A549 (cell line): ENCODE measurements at regions not wholly inside any gene's neighbourhood (a gene's known extent, or its start where the extent isn't known, plus 50 kb on each side); places are given as distances from the start of the nearest gene placed in this dataset.

Source experiments
- ATAC-seq, 2 experiments: fragments of 200-7000 bp in 1 of 2; fragments of >200 bp in 1 of 2; cut with Nextera tagmentation in 1 of 2; cut with Tn5 transposase in 1 of 2; 3 replicates each; pipeline versions ENCODE4 v1.8.0 to v1.9.1; 2018 to 2020; ENCODE audit warnings: mild to moderate bottlenecking in 1 of 2, moderate library complexity in 1 of 2
- CTCF ChIA-PET: fragments of 300-600 bp; sonication (Branson Sonifier 250); formaldehyde crosslinking; extraction: SDS; loops from one replicate; lab custom pipeline; 2021; ENCODE audit warnings: antibody characterized with exemption, inconsistent platforms; lab: Yijun Ruan, JAX
- POLR2A ChIA-PET: fragments of 350-600 bp; formaldehyde crosslinking; extraction: SDS; loops from one replicate; lab custom pipeline; 2021; ENCODE audit warnings: antibody characterized with exemption, inconsistent platforms; lab: Yijun Ruan, JAX
- DNase-seq, 2 experiments: peaks; one replicate each; pipeline versions ENCODE4 v3.0.0 to v3.0.0-alpha.2; 2011 to 2016; ENCODE audit warnings: low read depth in 1 of 2, low spot score in 1 of 2
- FAIRE-seq: peaks from 2 replicates; lab custom pipeline; 2011; peaks lifted over from hg19 to GRCh38; lab: Jason Lieb, UNC
- H3K27ac ChIP-seq, 2 experiments: fragments of >200 bp; sonication (Bioruptor Twin); formaldehyde crosslinking; 3 replicates each; pipeline ENCODE4 v1.5.1; 2016 to 2017
- H3K4me1 ChIP-seq: fragments of >200 bp; sonication (Bioruptor Twin); formaldehyde crosslinking; 3 replicates; pipeline ENCODE4 v1.6.1; 2016
- H3K4me2 ChIP-seq: fragments of >200 bp; sonication (Bioruptor Twin); formaldehyde crosslinking; 3 replicates; pipeline ENCODE4 v1.6.1; 2016
- H3K4me3 ChIP-seq: fragments of >200 bp; sonication (Bioruptor Twin); formaldehyde crosslinking; 3 replicates; pipeline ENCODE4 v1.5.1; 2016
- H3K9me3 ChIP-seq: fragments of >200 bp; sonication (Bioruptor Twin); formaldehyde crosslinking; 3 replicates; pipeline ENCODE4 v1.6.1; 2016
- BCL3 ChIP-seq: fragments of >200 bp; sonication (Bioruptor Twin); formaldehyde crosslinking; IDR thresholded peaks from 3 replicates; pipeline ENCODE4 v1.6.1; 2016
- BHLHE40 ChIP-seq: IDR thresholded peaks from 2 replicates; pipeline ENCODE4 v1.6.1; 2012; ENCODE audit warnings: low read depth, low read length, inconsistent platforms
- CBX2 ChIP-seq: fragments of 200-600 bp; sonication (generic); IDR thresholded peaks from 2 replicates; pipeline ENCODE4 v1.6.1; 2016; ENCODE audit warnings: low read depth, mild to moderate bottlenecking, borderline replicate concordance
- CBX8 ChIP-seq: fragments of 200-600 bp; sonication (generic); IDR thresholded peaks from 2 replicates; pipeline ENCODE4 v1.6.1; 2016
- CEBPB ChIP-seq, 2 experiments: fragments of >200 bp in 1 of 2; sonication (Bioruptor Twin) in 1 of 2; formaldehyde crosslinking in 1 of 2; IDR thresholded peaks; 2 replicates each; pipeline ENCODE4 v1.6.1; 2012 to 2016
- CHD2 ChIP-seq: fragments of 150-350 bp; IDR thresholded peaks from 2 replicates; pipeline ENCODE4 v1.6.1; 2014; ENCODE audit warnings: low read length; ENCODE audit not compliant: partially characterized antibody
- EHF ChIP-seq: fragments of 250-450 bp; sonication (Bioruptor Pico); IDR thresholded peaks from 2 replicates; pipeline ENCODE4 v1.5.0; 2020; ENCODE audit warnings: mild to moderate bottlenecking
- FOSL2 ChIP-seq, 2 experiments: fragments of 450-650 bp in 1 of 2; fragments of >200 bp in 1 of 2; sonication (Bioruptor Twin) in 1 of 2; formaldehyde crosslinking; IDR thresholded peaks; 2 replicates each; pipeline versions ENCODE4 v1.5.0 to v1.6.1; 2016 to 2020; ENCODE audit warnings: mild to moderate bottlenecking in 1 of 2, moderate library complexity in 1 of 2
- GATA3 ChIP-seq: IDR thresholded peaks from 2 replicates; pipeline ENCODE4 v1.6.1; 2012; ENCODE audit warnings: borderline replicate concordance
- HOXA7 ChIP-seq: fragments of 250-450 bp; sonication (Bioruptor Pico); IDR thresholded peaks from 2 replicates; pipeline ENCODE4 v1.5.0; 2020; ENCODE audit warnings: mild to moderate bottlenecking, moderate library complexity
- HOXB5 ChIP-seq: fragments of 250-450 bp; sonication (Bioruptor Pico); IDR thresholded peaks from 2 replicates; pipeline ENCODE4 v1.5.0; 2020; ENCODE audit warnings: mild to moderate bottlenecking, moderate library complexity
- JUN ChIP-seq, 2 experiments: fragments of >200 bp; sonication (Bioruptor Twin); formaldehyde crosslinking; IDR thresholded peaks; 2 replicates in 1 of 2; 3 replicates in 1 of 2; pipeline ENCODE4 v1.6.1; 2016 to 2017
- KDM5A ChIP-seq: fragments of 200-600 bp; sonication (generic); IDR thresholded peaks from 2 replicates; pipeline ENCODE4 v1.6.1; 2016; ENCODE audit warnings: antibody characterized with exemption, mild to moderate bottlenecking
- MAFK ChIP-seq: fragments of 450-650 bp; IDR thresholded peaks from 2 replicates; pipeline ENCODE4 v1.6.1; 2014; ENCODE audit not compliant: partially characterized antibody
- MYC ChIP-seq: IDR thresholded peaks from 2 replicates; pipeline ENCODE4 v1.6.1; 2012; ENCODE audit warnings: mild to moderate bottlenecking, inconsistent platforms, low read length, improper control_type of control experiment, borderline replicate concordance
- NFE2L2 ChIP-seq: fragments of 150-350 bp; conservative IDR thresholded peaks from 2 replicates; pipeline ENCODE4 v1.6.1; 2014; ENCODE audit warnings: low read length
- NPAS2 ChIP-seq: fragments of 250-450 bp; sonication (Bioruptor Pico); IDR thresholded peaks from 2 replicates; pipeline ENCODE4 v1.8.0; 2022; ENCODE audit warnings: mild to moderate bottlenecking, moderate library complexity, borderline replicate concordance
- PHF8 ChIP-seq: fragments of 200-600 bp; sonication (generic); IDR thresholded peaks from 2 replicates; pipeline ENCODE4 v1.6.1; 2016; ENCODE audit warnings: low read depth, mild to moderate bottlenecking, antibody characterized with exemption, moderate library complexity, borderline replicate concordance
- RCOR1 ChIP-seq: fragments of 150-350 bp; IDR thresholded peaks from 2 replicates; pipeline ENCODE4 v1.6.1; 2014; ENCODE audit warnings: antibody characterized with exemption, low read length, low read depth
- TFCP2L1 ChIP-seq: fragments of 250-450 bp; sonication (Bioruptor Pico); IDR thresholded peaks from 2 replicates; pipeline ENCODE4 v1.5.0; 2021; ENCODE audit warnings: mild to moderate bottlenecking
- TP53 ChIP-seq: fragments of 250-450 bp; sonication (Bioruptor Pico); IDR thresholded peaks from 2 replicates; pipeline ENCODE4 v1.5.0; 2021; ENCODE audit warnings: mild to moderate bottlenecking, moderate library complexity
- USF2 ChIP-seq: fragments of 450-650 bp; IDR thresholded peaks from 2 replicates; pipeline ENCODE4 v1.6.1; 2014; ENCODE audit warnings: antibody characterized with exemption
- ZNF302 ChIP-seq: fragments of 250-450 bp; sonication (Bioruptor Pico); IDR thresholded peaks from 2 replicates; pipeline ENCODE4 v1.9.0; 2021; ENCODE audit warnings: inconsistent platforms, mild to moderate bottlenecking, moderate library complexity
- WGBS: methylation state at CpG from one replicate; pipeline ENCODE4 v1.1.6; 2017; ENCODE audit errors: missing lambda C conversion rate; 5-methylcytosine and 5-hydroxymethylcytosine counted together

GRCh38 chr16:79972053-79972704 lies 371.6 kb upstream of the MAF start:
- H3K4me3 ChIP-seq = no peak overlapping the region
- TF ChIP-seq GATA3 (no peak), MAFK (peak; percentile 97)
- CTCF ChIA-PET = interaction anchor here (1.5 kb wide), 1 partner anchor 25 kb away, joined by 5 read pairs; no protein-coding TSS in a partner anchor
- peaks cover 6% of the 10 kb centered on the region; the same call in 1 of the 3 replicates for H3K4me1 ChIP-seq
- H3K9me3 ChIP-seq = no peaks in the 10 kb centered on the region
- H3K27ac ChIP-seq = peak overlapping the region in 1 of 2 experiments; percentile 53; a peak in 3 of 6 replicates
- no peak overlapping the region for H3K4me2 ChIP-seq
- FAIRE-seq (no peak), DNase-seq (peak in 1 of 2 experiments; percentile 29), ATAC-seq (no peak)
- POLR2A ChIA-PET = no interaction called here
- WGBS = 73% methylated on average over 4 of the region's 4 CpGs

GRCh38 chr16:79971237-79971572 lies 370.7 kb upstream of the MAF start:
- Histone ChIP-seq H3K9me3 (no peaks in the 10 kb centered on the region), H3K4me1 (peaks cover 6% of the 10 kb centered on the region; the same call in 1 of the 3 replicates), H3K4me3 (no peak overlapping the region), H3K4me2 (no peak overlapping the region), H3K27ac (peak overlapping the region; percentile 45 to 53)
- FAIRE-seq (no peak), DNase-seq (no peak), ATAC-seq (no peak)
- TF ChIP-seq NFE2L2 (no peak), PHF8 (no peak), CHD2 (no peak), BCL3 (no peak), BHLHE40 (no peak), KDM5A (no peak), MYC (no peak), TP53 (CRISPR knock-in tag) (no peak), MAFK (no peak), ZNF302 (CRISPR knock-in tag) (no peak), HOXB5 (no peak), JUN (IDR thresholded peaks at IDR 0.05) (no peak), USF2 (no peak), NPAS2 (CRISPR knock-in tag) (no peak), CBX8 (no peak), RCOR1 (no peak), GATA3 (no peak), CBX2 (no peak), HOXA7 (CRISPR knock-in tag) (no peak), EHF (CRISPR knock-in tag) (no peak)
- POLR2A ChIA-PET = no interaction called here
- CTCF ChIA-PET = interaction anchor here (1.5 to 1.8 kb wide), 2 partner anchors 9 to 26 kb away, joined by 4 to 5 read pairs; no protein-coding TSS in a partner anchor

GRCh38 chr16:79970551-79971236 lies 370.2 kb upstream of the MAF start:
- H3K27ac ChIP-seq = peak overlapping the region; percentile 45 to 53
- CTCF ChIA-PET = interaction anchor here (1.5 to 1.8 kb wide), 2 partner anchors 9 to 27 kb away, joined by 4 to 5 read pairs; no protein-coding TSS in a partner anchor
- no peaks in the 10 kb centered on the region for H3K9me3 ChIP-seq
- peak; percentile 60 to 77; a peak in 3 of 4 replicates for TF ChIP-seq CEBPB (IDR thresholded peaks at IDR 0.05)
- TF ChIP-seq TFCP2L1 (CRISPR knock-in tag) = no peak
- peak; percentile 98 for TF ChIP-seq MAFK
- TF ChIP-seq NFE2L2 = peak; percentile 88
- no peak for TF ChIP-seq FOSL2 (IDR thresholded peaks at IDR 0.05)
- TF ChIP-seq FOSL2 (CRISPR knock-in tag; IDR thresholded peaks at IDR 0.05) = peak; percentile 53; the same call in 1 of the 2 replicates
- no peak for TF ChIP-seq JUN (IDR thresholded peaks at IDR 0.05)
- TF ChIP-seq, all 56 proteins: peak for 4
- POLR2A ChIA-PET = no interaction called here
- FAIRE-seq (no peak), DNase-seq (peak in 1 of 2 experiments; percentile 29), ATAC-seq (no peak)
- H3K4me1 ChIP-seq = peaks cover 6% of the 10 kb centered on the region; the same call in 1 of the 3 replicates
- H3K4me3 ChIP-seq = no peak overlapping the region
- H3K4me2 ChIP-seq = no peak overlapping the region
- WGBS = 65% methylated on average over 10 of the region's 10 CpGs
